ENCODE measurements at regions not wholly inside any gene's neighbourhood (a gene's known extent, or its start where the extent isn't known, plus 50 kb on each side); places are given as distances from the start of the nearest gene placed in this dataset.

GRCh38 chr6:122558080-122558479 is 52.1 kb upstream of the PKIB start:
- TF ChIP-seq CTCF (optimal IDR thresholded peaks at IDR 0.05 in 1 of 3, IDR thresholded peaks at IDR 0.05 in 1 of 3, conservative IDR thresholded peaks at IDR 0.05 in 1 of 3; ENCODE audit: extremely low read depth in 1 of 3, insufficient read depth in 2 of 3, low read length in 3 of 3) (no peak), EZH2 (IDR thresholded peaks at IDR 0.05; ENCODE audit: low read length) (no peak)
